HepG2 (cell line): ENCODE measurements at regions not wholly inside any gene's neighbourhood (a gene's known extent, or its start where the extent isn't known, plus 50 kb on each side); places are given as distances from the start of the nearest gene placed in this dataset.

Source experiments
- ATAC-seq: fragments of 200-7000 bp; cut with Tn5 transposase; 3 replicates; pipeline ENCODE4 v1.9.1; 2020; ENCODE audit warnings: mild to moderate bottlenecking, moderate library complexity
- BruUV-seq: library from RNA; stranded (reverse); fragments of 400-500 nt; replicated peaks from 2 replicates; lab custom pipeline; 2021; lab: Mats Ljungman, UMichigan
- CTCF ChIA-PET: fragments of 300-600 bp; formaldehyde crosslinking; extraction: SDS; loops from one replicate; lab custom pipeline; 2021; ENCODE audit warnings: low total read pairs, inconsistent platforms, low intra/inter-chr PET ratio; lab: Yijun Ruan, JAX
- POLR2A ChIA-PET: fragments of 350-600 bp; sonication (Branson Sonifier 250); formaldehyde crosslinking; loops from one replicate; lab custom pipeline; 2020; ENCODE audit warnings: antibody characterized with exemption, inconsistent platforms; lab: Yijun Ruan, JAX
- DNase-seq: peaks from one replicate; pipeline ENCODE4 v3.0.0-alpha.2; 2015; ENCODE audit warnings: low spot score
- FAIRE-seq: peaks from 3 replicates; lab custom pipeline; 2011; peaks lifted over from hg19 to GRCh38; lab: Jason Lieb, UNC
- H2AFZ ChIP-seq: one replicate; pipeline ENCODE4 v1.6.1; 2011; ENCODE audit warnings: low read length, inconsistent platforms
- H3K27ac ChIP-seq: fragments of 300-600 bp; 3 replicates; pipeline ENCODE4 v1.8.0; 2011; ENCODE audit warnings: mixed run types, mild to moderate bottlenecking, mixed read lengths, low read length, inconsistent platforms; ENCODE audit not compliant: insufficient read depth; ENCODE audit errors: extremely low read length
- H3K27me3 ChIP-seq, 2 experiments: fragments of 200-600 bp in 1 of 2; 2 replicates in 1 of 2; 3 replicates in 1 of 2; pipeline versions ENCODE4 v1.6.0 to v1.8.0; 2011; ENCODE audit warnings: low read length in 2 of 2, mild to moderate bottlenecking in 2 of 2, moderate library complexity in 2 of 2, inconsistent platforms in 1 of 2; ENCODE audit not compliant: insufficient read depth in 2 of 2, control insufficient read depth in 1 of 2
- H3K36me3 ChIP-seq, 2 experiments: fragments of 200-600 bp in 1 of 2; replicated peaks in 1 of 2; 2 replicates in 1 of 2; 3 replicates in 1 of 2; pipeline versions ENCODE4 v1.5.1 to v1.8.0; 2011; ENCODE audit warnings: low read length in 2 of 2, inconsistent platforms in 1 of 2; ENCODE audit not compliant: insufficient read depth in 2 of 2, control insufficient read depth in 1 of 2
- H3K4me1 ChIP-seq: 2 replicates; pipeline ENCODE4 v1.5.1; 2012; ENCODE audit warnings: low read length, inconsistent platforms; ENCODE audit not compliant: insufficient read depth
- H3K4me2 ChIP-seq: 2 replicates; pipeline ENCODE4 v1.6.0; 2011; ENCODE audit warnings: low read depth, low read length, inconsistent platforms
- H3K4me3 ChIP-seq, 3 experiments: fragments of 200-600 bp in 1 of 3; sonication (generic), shearing (Covaris generic) in 1 of 3; replicated peaks in 1 of 3; 2 replicates each; pipeline ENCODE4 v1.5.1; 2011 to 2016; ENCODE audit warnings: low read length in 3 of 3, inconsistent platforms in 2 of 3, low read depth in 2 of 3, mild to moderate bottlenecking in 2 of 3, control low read depth in 1 of 3, mixed read lengths in 1 of 3; ENCODE audit not compliant: insufficient read depth in 1 of 3
- H3K79me2 ChIP-seq: one replicate; pipeline ENCODE4 v1.6.1; 2011; ENCODE audit warnings: low read length, inconsistent platforms; ENCODE audit not compliant: insufficient read depth
- H3K9ac ChIP-seq: 2 replicates; pipeline ENCODE4 v1.6.0; 2011; ENCODE audit warnings: mild to moderate bottlenecking, low read depth, low read length, inconsistent platforms; ENCODE audit not compliant: insufficient read depth
- H3K9me3 ChIP-seq: 2 replicates; pipeline ENCODE4 v1.5.1; 2012; ENCODE audit warnings: mild to moderate bottlenecking, low read length
- H4K20me1 ChIP-seq: 2 replicates; pipeline ENCODE4 v1.6.0; 2011; ENCODE audit warnings: inconsistent platforms, mild to moderate bottlenecking, low read length, moderate library complexity; ENCODE audit not compliant: insufficient read depth
- ARHGAP35 ChIP-seq: sonication (generic); formaldehyde crosslinking; IDR thresholded peaks from 2 replicates; pipeline ENCODE4 v1.9.0; 2022; ENCODE audit warnings: mild to moderate bottlenecking, inconsistent platforms, moderate library complexity, missing genetic modification reagents, borderline replicate concordance
- GPN1 ChIP-seq: sonication (generic); formaldehyde crosslinking; IDR thresholded peaks from 2 replicates; pipeline ENCODE4 v1.5.1; 2020; ENCODE audit warnings: missing genetic modification reagents, borderline replicate concordance
- HDAC1 ChIP-seq: sonication (generic); formaldehyde crosslinking; IDR thresholded peaks from 2 replicates; pipeline ENCODE4 v1.5.1; 2020; ENCODE audit warnings: mild to moderate bottlenecking, missing genetic modification reagents
- HDAC6 ChIP-seq: fragments of 200-600 bp; sonication (generic); IDR thresholded peaks from 2 replicates; pipeline ENCODE4 v1.7.0; 2017; ENCODE audit warnings: mild to moderate bottlenecking, antibody characterized with exemption, low read length, low read depth
- ISL2 ChIP-seq: sonication (generic); formaldehyde crosslinking; IDR thresholded peaks from 2 replicates; pipeline ENCODE4 v1.5.0; 2020; ENCODE audit warnings: missing genetic modification reagents
- MIER2 ChIP-seq: IDR thresholded peaks from 2 replicates; pipeline ENCODE4 v1.6.1; 2016; ENCODE audit warnings: missing biosample characterization, missing genetic modification reagents
- RFXAP ChIP-seq: sonication (generic); formaldehyde crosslinking; IDR thresholded peaks from 2 replicates; pipeline ENCODE4 v1.4.0; 2020; ENCODE audit warnings: missing genetic modification reagents, borderline replicate concordance
- SP140L ChIP-seq: sonication (generic); formaldehyde crosslinking; IDR thresholded peaks from 2 replicates; pipeline ENCODE4 v1.4.0; 2020; ENCODE audit warnings: missing genetic modification reagents, borderline replicate concordance
- TCF7 ChIP-seq: sonication (generic); IDR thresholded peaks from 2 replicates; pipeline ENCODE4 v1.6.1; 2016; ENCODE audit warnings: antibody characterized with exemption, low read depth
- ZFP1 ChIP-seq: IDR thresholded peaks from 2 replicates; pipeline ENCODE4 v1.6.1; 2016
- ZNF101 ChIP-seq: sonication (generic); formaldehyde crosslinking; IDR thresholded peaks from 2 replicates; pipeline ENCODE4 v1.4.0; 2020; ENCODE audit warnings: mild to moderate bottlenecking, low read depth, missing genetic modification reagents, borderline replicate concordance
- ZNF446 ChIP-seq: sonication (generic); formaldehyde crosslinking; IDR thresholded peaks from 2 replicates; pipeline ENCODE4 v1.5.0; 2020; ENCODE audit warnings: mild to moderate bottlenecking, missing genetic modification reagents
- ZNF747 ChIP-seq: sonication (generic); formaldehyde crosslinking; IDR thresholded peaks from 2 replicates; pipeline ENCODE4 v1.8.1; 2023; ENCODE audit warnings: missing genetic modification reagents, mild to moderate bottlenecking, borderline replicate concordance
- ZNF850 ChIP-seq: sonication (generic); formaldehyde crosslinking; conservative IDR thresholded peaks from 2 replicates; pipeline ENCODE4 v1.9.0; 2021; ENCODE audit warnings: mild to moderate bottlenecking, missing genetic modification reagents
- ZNF891 ChIP-seq: sonication (generic); formaldehyde crosslinking; IDR thresholded peaks from 2 replicates; pipeline ENCODE4 v1.5.0; 2020; ENCODE audit warnings: mild to moderate bottlenecking, missing genetic modification reagents
- WGBS: methylation state at CpG from one replicate; pipeline ENCODE4 v1.1.6; 2017; ENCODE audit warnings: low lambda C conversion rate; 5-methylcytosine and 5-hydroxymethylcytosine counted together
- in situ Hi-C: cut with HindIII; loops from 2 replicates; pipeline ENCODE4 v1.10.0; 2017; ENCODE audit warnings: low pct_unique_long_range_greater_than_20kb; ENCODE audit not compliant: extremely low pct_ligation_motif_present
- intact Hi-C: fragments of 100-400 bp; cut with micrococcal nuclease; formaldehyde crosslinking; loops from one replicate; pipeline ENCODE4 v1.10.0; 2022; ENCODE audit not compliant: unreplicated experiment
- TF ChIP-seq, protein P1 (sequence below): sonication (generic); formaldehyde crosslinking; IDR thresholded peaks from 2 replicates; pipeline ENCODE4 v1.4.0; 2020; ENCODE audit warnings: mild to moderate bottlenecking, low read depth, missing genetic modification reagents

DNA sequence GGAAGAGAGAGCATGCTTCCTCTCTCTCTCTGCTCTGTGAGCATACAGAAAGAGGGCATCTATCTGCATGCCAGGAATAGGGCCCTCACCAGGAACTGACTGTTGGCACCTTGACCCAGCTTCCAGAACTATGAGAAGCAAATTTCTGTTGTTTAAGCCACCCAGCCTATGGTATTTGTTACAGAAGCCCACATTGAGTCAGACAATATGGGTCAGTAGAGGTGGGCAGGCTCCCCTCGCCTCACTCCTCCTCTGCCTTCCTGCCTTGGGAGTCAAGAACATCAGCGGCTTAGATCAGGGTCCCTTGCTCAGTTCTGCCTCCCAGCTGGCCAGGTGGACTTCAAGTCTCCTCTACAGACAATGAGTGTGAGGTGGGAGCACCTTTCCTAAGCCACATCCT lies 92.3 kb downstream of the COPS8 start:
- Histone ChIP-seq H3K4me2 (no peak overlapping the region), H4K20me1 (no peaks in the 10 kb centered on the region), H3K79me2 (no peaks in the 10 kb centered on the region), H3K27me3 (peaks cover 1 to 34% of the 10 kb centered on the region in 2 experiments; a peak in 2 of 5 replicates)
- CTCF ChIA-PET = no interaction called here
- DNase-seq (no peak), FAIRE-seq (no peak)
- TF ChIP-seq, protein P1, sequence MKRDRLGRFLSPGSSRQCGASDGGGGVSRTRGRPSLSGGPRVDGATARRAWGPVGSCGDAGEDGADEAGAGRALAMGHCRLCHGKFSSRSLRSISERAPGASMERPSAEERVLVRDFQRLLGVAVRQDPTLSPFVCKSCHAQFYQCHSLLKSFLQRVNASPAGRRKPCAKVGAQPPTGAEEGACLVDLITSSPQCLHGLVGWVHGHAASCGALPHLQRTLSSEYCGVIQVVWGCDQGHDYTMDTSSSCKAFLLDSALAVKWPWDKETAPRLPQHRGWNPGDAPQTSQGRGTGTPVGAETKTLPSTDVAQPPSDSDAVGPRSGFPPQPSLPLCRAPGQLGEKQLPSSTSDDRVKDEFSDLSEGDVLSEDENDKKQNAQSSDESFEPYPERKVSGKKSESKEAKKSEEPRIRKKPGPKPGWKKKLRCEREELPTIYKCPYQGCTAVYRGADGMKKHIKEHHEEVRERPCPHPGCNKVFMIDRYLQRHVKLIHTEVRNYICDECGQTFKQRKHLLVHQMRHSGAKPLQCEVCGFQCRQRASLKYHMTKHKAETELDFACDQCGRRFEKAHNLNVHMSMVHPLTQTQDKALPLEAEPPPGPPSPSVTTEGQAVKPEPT = no peak
- no peak for TF ChIP-seq ISL2 (CRISPR knock-in tag)
- TF ChIP-seq MIER2 (CRISPR knock-in tag) = no peak
- TF ChIP-seq ARHGAP35 (CRISPR knock-in tag) = no peak
- TF ChIP-seq ZNF747 (CRISPR knock-in tag) = no peak
- no peak for TF ChIP-seq GPN1 (CRISPR knock-in tag)
- TF ChIP-seq, all 625 proteins: peak for 0
- BruUV-seq = no TSS peak
- Histone ChIP-seq H3K4me3 (no peak overlapping the region), H2AFZ (no peak overlapping the region), H3K9ac (no peak overlapping the region), H3K4me1 (no peaks in the 10 kb centered on the region), H3K9me3 (no peaks in the 10 kb centered on the region), H3K27ac (no peak overlapping the region), H3K36me3 (no peaks in the 10 kb centered on the region)
- ATAC-seq = no peak
- WGBS = 4% methylated on average over 2 of the region's 2 CpGs
- intact Hi-C loops (no loop called here), in situ Hi-C loops (no loop called here)
- POLR2A ChIA-PET = no interaction called here

DNA sequence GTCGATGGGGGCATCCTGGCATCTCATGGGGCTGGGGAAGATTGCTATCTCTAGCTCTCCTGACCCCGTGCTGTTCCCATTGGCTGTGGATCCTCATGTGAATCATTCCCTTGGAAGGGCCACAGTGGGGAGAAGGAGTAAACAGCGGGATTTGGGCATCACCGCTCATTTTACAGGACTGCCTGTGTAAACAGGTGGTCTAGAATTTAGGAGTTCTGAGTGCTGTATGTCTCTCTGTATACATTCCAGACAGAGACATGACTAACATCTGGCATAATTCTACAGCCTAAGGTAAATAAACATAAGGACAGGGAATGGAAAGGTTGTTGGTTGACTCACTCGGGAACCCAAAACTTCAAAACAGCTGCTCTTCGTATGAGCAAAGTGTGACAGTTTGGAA lies 92.7 kb downstream of the COPS8 start:
- Histone ChIP-seq H3K9me3 (no peaks in the 10 kb centered on the region), H3K9ac (no peak overlapping the region), H3K79me2 (no peaks in the 10 kb centered on the region), H3K4me1 (no peaks in the 10 kb centered on the region), H3K4me3 (no peak overlapping the region), H3K27ac (no peak overlapping the region), H3K27me3 (peaks cover 1 to 38% of the 10 kb centered on the region in 2 experiments; a peak in 2 of 5 replicates), H4K20me1 (no peaks in the 10 kb centered on the region), H2AFZ (no peak overlapping the region), H3K36me3 (no peaks in the 10 kb centered on the region), H3K4me2 (no peak overlapping the region)
- BruUV-seq = no TSS peak
- 5% methylated on average over 6 of the region's 6 CpGs for WGBS
- intact Hi-C loops (no loop called here), in situ Hi-C loops (no loop called here)
- no peak for DNase-seq
- FAIRE-seq = no peak
- POLR2A ChIA-PET = no interaction called here
- CTCF ChIA-PET = no interaction called here
- ATAC-seq = no peak
- TF ChIP-seq ZNF446 = no peak
- TF ChIP-seq RFXAP (CRISPR knock-in tag) = no peak
- TF ChIP-seq ZNF891 (CRISPR knock-in tag) = no peak
- TF ChIP-seq ZNF101 = no peak
- TF ChIP-seq ZNF850 (CRISPR knock-in tag) = no peak
- TF ChIP-seq TCF7 = no peak
- TF ChIP-seq ZNF747 (CRISPR knock-in tag) = no peak
- no peak for TF ChIP-seq SP140L (CRISPR knock-in tag)
- TF ChIP-seq HDAC1 (CRISPR knock-in tag) = no peak
- TF ChIP-seq ZFP1 (CRISPR knock-in tag) = no peak
- TF ChIP-seq HDAC6 = no peak
